GM19324 (cell line): ENCODE measurements at regions not wholly inside any gene's neighbourhood (a gene's known extent, or its start where the extent isn't known, plus 50 kb on each side); places are given as distances from the start of the nearest gene placed in this dataset.

Experiments used
- ATAC-seq: cut with Tn5 transposase; IDR thresholded peaks from one replicate; pipeline ENCODE4 v1.9.1; 2021; ENCODE audit warnings: mild to moderate bottlenecking, moderate library complexity; ENCODE audit not compliant: unreplicated experiment, low FRiP score

DNA sequence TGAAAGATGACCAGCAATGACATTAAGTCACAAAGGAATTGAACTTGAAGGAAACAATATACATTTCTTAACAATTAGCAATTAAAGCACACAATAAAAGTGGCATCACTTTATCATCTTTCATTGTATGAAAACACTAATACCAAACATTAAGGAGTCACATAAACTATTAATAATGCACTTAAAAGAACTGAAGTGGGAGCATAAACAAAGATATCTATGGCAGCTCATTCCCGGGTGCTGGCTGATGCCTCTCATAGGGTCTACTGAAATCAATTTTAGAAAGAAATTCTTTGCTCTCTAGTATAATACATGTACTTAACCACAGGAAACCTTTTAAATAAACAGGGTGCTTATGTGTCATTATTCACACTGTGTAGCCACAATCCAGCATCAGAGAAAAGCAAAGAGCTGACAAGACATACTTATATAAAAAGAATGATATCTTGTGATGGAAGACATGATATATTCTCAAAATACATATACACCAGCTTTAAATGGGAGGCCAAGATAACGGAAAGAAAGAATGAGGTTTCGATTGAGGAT is 1207.8 kb downstream of the EFNB2 start:
- ATAC-seq, result no peak

DNA sequence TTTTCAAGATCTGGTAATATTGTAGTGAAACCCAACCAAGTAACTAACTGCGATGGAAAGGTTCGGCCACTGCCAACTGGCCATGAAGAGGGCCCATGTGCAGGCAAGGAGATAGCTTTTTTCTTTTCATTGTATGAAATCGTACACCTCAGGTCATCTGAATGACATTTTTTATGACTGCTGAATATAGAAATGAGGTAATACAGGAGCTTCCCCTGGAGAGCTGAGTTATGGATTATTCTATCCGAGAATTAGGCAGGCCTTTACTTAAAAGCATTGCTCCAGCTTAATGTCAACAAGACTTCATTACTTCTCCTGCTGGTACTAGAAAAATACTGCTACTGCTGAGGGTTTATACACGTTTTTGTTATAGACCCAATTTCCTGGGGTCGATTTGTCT is 1215.6 kb downstream of the EFNB2 start:
- no peak for ATAC-seq

DNA sequence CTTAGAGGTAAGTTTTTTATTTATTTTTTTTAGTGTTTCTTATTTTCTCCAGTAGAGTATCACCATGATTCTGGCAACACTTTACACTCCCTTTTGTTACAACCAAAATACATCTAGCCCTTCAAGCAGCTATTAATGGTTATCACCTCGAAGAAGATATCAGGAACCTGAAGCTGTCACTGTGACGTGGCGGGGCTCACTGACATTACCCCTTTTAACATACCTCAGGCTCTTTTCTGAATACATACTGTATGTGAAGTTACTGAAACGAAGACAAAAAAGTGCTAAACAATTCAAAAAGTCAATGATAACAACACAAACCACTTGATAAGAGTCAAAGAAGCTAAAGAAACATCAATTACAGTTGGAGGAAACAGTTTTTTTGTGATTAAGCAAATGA is 1218.7 kb downstream of the EFNB2 start:
- ATAC-seq, result no peak

DNA sequence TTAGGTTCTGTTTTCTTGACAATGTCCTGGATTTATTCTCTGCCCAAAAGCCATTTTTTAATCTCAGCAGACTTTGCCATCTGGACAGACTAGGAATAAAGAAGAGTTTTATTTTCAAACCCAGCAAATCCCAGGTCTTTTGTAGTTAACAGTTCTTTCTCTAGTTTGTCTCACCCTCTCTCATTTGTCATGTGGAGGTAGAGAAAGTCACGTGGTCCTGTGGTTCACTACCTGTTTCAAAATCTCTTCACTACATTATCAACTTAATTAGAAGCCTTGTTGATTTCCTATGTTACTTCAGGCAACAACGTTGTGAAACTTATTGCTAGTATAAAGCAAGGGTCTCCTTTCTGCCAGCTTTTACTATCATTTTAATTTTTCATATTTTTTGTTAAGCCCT is 1222.6 kb downstream of the EFNB2 start:
- ATAC-seq, result no peak

DNA sequence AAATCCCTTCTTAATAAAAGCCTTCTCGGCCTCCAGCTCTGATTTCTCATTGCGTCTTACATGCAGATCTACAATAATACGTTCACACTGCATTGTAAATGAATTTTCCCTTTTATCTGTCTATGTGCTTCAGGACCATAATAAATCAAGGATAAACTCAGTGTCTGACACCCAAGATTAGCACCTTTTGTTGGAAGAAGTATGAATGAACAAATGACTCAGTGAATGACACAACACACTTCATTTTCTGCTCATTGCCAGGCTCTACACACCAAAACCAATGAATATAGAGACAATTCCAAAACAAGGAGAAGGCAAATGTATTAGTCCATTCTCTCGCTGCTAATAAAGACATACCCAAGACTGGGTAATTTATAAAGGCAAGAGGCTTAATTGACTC is 1224.4 kb downstream of the EFNB2 start:
- ATAC-seq, result no peak

DNA sequence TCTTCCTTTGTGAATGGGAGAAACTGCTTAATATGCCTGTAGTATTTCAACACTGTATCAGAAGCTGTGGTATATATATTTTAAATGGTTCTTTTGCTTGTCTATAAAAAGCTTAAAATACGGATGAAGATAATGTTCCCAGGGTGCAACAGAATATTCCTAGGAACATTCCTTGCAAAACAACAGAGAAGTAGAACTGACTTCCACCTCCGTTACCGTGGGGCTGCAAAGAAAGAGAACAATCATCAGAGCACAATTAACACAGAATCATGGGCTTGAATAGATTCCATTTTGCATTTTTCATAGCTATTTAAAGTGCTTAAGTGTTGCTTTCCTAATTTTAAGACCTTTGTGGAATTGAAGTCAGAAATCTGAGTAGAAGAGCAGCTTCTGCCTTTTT is 1227.7 kb downstream of the EFNB2 start:
- ATAC-seq, result no peak

DNA sequence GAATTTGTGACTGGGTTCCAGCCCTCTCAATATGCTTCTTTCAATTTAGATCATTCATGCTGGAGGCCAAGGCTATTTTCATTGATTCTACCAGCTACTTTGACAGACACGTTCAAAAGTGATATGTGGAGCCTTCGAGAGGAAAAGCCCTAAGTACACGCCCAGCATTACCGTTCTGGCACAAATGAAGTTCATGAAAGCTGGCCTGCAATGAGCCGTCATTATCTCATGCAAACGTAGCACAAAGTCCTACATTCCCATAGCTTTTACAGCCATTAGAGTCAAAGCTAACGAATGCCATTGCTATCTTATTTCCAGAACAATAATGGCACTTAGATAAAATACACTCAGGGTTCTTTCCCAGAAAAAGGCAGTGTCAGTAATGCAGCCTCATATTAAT is 1237.6 kb downstream of the EFNB2 start:
- no peak for ATAC-seq

DNA sequence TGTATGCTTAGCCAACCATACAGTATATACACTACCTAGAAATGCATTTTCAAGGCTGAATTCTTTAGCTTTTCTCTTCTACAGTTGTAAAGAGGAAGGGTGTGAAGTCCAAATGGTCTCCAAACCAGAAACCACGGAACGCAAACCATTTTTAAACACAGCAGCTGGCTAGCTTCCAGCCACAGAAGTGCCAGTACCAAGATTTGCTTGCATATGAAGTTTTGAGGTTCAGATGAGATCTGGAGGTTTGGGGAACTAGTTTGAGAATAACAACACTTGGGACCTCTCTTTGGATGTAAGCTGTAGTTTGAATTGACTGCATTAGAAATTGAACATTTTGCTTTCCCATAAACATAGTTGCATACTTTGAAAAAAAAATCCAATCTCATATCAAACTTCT is 1243.5 kb downstream of the EFNB2 start:
- no peak for ATAC-seq

DNA sequence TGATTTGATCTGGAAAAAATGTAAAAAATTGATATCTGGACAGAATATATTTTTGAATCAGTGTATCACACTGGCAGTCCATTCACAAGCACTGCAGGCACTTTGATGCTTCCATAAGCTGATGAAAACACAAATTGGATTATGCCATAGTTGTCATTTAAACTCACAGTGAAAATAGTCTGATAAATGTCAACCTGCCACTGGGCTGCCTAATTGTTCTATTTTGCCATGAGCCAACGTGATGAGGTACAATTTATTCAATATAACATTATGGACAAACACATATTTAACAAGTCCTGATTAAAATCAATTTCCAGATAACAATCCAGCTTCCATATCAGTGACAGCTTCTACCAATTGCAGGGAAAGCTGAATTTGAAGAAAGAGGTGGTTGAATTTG is 1244.9 kb downstream of the EFNB2 start:
- no peak for ATAC-seq

DNA sequence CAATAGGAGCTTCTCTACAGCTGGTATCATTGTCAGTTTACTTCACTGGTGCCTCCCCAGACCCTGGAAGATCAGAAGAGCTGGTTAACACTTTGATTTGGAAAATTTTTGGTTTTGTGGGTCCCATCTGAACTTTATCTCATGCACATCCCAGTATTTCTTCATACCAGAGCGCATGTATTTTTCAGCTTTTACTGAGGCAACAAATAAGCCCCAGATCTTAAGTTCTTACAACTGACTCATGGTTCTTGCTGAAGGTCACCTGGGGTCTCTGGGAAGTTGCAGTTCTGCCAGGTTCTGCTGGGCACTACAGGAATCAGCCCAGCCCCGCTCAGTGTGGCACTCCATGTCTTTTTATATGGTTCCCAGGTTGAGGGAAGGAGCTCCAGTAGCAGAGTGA is 1249.9 kb downstream of the EFNB2 start:
- ATAC-seq, result no peak

DNA sequence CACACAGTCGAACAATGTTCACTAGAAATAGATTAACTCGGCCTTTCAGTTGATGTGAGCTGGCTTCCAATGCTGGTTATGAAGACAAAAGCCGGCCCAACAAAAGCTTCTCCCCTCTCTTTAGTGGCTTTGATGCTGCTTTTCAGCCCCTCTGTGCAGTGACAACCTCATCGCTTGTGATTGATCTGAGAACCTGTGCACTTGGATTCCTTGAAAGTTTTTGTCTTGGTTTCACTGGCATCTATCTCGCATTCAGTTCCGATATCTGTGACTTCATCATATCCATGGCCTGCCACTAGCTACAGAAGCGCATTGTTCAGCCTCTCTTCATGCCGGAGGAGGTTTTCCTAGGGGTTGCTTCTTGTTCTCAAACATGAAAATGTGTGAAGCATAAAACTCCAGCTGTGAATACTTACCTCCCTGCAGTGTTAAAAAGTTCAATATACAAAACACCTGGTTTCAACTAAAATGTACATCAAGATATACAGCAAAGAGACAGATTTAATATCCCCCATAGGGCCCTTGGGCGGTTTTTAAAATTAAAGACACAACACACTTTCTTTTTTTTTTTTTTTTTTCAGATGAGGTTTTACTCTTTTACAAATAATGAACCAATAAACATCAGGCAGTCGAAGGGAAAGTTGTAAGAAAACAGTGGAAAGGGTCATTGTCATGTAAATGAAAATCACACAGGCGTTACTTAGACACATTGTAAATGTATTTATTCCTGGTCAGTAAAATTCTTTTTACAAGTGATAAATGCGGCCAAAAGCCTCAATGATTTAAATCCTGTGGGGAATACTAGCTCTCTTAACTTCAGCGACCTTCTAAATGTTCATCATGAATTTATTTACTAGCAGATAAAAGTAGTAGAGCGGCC is 1252.8 kb downstream of the EFNB2 start:
- ATAC-seq, result no peak

DNA sequence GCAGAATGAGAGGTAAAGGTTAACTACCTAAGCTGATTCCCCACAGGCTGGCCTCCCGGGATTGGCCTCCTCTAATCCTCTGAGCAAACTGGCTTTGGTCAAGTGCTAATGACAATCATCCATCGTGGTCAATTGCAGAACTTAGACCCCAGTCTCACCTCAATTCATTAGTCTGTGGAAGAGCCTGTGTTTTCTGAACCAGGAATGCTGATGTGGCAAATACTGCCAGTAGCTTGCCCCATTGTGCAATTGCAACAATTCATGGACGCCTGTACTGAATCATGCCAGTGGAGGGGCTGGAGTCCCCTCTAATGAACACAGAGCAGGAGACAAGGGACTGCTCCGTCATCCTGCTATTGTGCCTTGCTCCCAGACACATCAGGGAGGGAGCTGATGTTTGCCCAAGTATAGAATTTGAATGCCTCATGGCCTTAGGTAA is 1256.5 kb downstream of the EFNB2 start:
- ATAC-seq, result no peak

DNA sequence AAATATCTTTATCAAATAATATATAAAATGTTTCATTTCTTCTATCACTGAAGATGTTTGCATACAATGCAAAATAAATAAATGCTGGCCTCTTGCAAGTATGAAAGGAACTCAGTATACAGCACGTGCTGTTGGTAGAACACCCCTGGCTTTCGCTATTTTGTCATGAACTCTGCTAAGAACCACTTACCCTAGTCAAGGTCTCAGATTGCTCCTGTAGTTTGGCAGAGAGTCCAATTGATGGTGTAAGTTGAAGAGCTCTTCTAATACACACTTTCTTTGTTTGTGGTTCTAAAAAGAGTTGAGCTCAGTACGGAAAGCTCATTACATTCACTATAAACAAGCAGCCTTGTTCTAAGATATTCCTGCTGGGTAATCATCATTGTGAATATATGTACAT is 1258.9 kb downstream of the EFNB2 start:
- ATAC-seq, result no peak

DNA sequence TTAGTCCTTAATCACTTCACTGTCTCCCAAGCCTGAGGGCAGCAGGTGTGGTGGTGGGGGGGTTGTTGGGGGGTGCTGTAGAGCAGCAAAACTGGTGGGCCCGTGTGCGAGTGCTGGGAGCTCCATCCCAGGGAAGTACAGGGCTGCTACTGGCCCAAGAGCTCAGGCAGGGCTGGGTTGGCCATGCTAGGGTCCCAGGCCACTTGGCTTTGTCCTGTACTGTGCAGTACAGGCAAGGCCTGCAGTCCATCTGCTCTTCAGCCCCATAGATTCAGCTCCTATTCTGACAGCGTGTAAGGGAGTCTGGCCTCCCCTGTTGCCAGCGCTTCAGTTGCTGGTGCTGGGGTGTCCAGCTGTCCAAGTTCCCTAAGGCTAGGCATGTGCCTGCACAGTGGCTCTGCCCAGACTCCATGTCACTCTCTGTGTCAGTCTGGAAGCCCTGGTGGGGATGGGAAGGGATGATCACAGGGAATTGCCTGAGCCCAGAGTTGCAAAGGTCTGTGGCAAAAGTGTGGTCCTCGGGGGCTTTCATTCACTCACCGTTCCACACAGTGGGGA is 1261.7 kb downstream of the EFNB2 start:
- ATAC-seq, result no peak

DNA sequence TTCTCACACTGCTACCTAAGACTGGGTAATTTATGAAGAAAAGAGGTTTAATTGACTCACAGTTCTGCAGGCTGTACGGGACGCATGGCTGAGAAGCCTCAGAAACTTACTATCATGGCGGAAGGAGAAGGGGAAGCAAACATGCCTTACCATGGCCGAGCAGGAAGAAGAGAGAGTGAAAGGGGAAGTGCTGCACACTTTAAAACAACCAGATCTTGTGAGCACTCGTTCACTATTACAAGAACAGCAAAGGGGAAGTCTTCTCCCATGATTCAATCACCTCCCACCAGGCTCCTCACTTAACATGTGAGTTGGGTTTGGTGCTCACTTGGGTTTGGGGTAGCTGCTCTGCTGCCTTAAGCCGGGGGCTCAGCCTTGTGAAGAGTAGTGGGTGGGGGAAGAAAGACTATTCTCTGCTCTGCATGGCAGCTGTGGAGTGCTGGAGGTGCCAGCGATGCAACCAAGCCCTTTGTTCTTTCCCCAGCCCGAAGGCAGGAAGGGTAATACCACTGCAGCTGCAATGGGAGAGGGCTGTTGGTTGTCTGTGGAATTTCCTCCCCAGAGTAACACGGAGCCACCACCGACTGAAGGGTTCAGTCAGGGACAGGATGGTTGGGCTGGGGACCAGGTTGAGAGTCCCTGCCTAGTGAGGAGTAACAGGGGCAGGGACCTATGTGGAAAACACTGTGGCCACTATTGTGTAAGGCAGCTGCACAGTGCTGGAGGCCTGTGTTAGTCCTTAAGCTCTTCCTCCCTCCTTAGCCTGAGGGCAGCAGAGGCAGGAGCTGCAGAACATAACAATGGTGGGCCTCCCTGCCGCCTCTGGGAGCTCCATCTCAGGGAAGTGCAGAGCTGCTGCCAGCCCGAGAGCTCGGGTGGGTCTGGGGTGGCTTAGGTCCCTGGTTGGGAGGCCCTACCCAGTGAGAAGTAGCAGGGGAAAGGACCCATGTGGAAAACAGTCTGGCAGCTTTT is 1262.5 kb downstream of the EFNB2 start:
- no peak for ATAC-seq

DNA sequence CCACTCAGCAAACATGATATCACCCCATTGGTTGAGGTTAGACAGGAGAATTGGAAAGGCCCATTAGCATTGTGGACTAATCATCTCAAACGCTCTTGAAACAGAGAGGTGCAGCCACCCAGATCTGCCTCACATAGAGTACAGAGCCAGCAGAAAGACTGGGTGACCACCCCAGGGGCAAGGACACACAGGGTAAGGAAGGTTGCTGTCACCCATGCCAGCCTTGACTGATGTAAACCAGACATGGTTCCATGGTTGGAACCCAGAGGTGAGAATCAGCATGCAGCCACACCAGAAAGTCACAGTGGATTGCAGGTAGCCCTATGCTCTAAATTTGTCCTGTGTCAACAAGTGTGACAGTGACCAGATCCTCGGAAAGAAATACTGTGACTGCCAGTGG is 1268.8 kb downstream of the EFNB2 start:
- no peak for ATAC-seq

DNA sequence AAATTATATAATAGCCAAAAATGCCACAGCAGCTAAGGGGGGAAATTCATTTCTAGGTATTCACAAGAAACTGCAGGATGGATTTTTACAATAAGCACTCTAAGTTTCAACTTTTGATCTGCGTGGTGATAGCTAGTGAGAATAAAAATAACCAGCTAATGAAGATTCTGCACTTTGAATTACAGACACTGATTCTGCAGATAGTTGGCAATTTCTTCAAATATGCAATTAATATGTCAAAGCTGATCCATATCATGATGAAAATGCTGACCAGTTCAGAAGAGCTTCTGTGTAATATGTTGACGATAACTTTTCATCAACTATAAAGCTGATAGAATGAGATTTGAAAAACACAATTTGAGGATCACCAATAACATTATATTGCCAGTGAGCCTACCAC is 1272.9 kb downstream of the EFNB2 start:
- no peak for ATAC-seq

DNA sequence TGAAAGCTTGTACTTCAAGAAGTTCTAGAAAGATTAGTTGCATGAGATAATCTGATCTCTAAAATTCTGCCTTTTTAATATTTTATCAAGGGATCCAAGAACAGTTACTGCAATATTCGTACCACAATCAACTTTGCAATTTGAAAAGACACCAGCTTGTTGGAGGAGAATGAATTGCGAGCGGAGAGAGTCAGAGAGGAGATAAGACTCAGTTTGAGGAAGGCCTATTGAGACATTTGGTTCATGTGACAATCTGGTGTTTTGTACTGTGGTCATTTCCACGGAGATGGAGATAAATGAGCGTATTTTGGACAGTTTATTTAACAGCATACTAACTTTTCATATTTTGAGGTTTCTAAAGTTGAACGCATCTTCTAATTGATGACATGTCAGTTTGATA is 1276.0 kb downstream of the EFNB2 start:
- ATAC-seq, result no peak

DNA sequence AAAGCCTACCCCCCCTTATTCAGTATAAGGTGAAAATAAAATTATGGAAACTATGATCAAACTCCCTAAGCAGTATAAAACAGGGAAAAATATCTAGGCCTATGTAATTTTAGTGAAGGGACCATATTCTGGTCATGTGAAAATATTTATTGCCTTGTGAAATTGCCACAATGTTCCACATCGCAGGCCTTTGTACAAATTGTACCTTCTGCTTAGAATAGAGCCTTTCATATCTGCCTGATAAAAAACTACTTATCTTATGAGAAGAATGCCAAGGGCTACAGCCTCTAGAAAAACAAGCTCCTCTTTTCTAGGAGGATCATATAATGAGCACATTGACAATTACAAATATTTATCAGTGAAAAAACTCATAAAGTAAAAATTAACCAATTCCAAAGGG is 1280.0 kb downstream of the EFNB2 start:
- no peak for ATAC-seq

DNA sequence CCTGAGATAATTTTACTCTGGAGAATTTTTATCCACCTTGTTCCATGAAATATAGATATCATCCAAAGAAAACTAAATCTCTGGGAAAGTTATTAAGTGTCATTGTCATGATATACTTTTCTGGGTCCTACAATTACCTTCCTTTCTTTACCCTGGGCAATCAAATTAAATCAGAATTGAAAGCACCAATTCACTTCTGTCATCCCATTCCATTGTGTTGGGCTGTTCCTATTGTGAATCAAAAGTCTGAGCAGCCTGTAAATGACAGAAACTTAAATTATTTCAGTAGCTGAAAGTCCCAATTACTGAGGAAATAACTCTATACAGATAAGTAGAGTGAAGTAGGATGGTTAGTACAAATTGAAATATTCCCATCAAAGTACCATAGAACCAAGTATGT is 1284.2 kb downstream of the EFNB2 start:
- ATAC-seq, result no peak

DNA sequence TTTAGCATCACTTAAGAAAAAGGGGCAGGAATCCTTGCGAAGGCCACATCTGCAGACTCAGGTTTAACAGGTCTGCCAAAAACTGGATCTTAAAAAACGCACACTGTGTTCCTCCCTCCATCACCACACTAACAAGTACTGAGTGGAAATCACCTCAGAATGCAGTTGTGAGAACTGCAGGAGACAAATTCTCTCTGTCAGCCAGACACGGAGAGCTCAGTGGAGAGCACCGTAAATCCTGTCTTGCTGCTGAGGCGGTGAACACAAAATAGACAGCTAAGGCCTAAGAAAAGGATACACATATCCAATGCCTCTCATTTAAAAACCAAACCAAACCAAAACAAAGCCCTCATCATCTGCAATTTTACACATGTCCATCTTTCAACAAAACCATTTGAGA is 1287.6 kb downstream of the EFNB2 start:
- ATAC-seq, result no peak
